ENCODE measurements at regions not wholly inside any gene's neighbourhood (a gene's known extent, or its start where the extent isn't known, plus 50 kb on each side); places are given as distances from the start of the nearest gene placed in this dataset.
"Not testable (repeated sequence)": the region's sequence is repeated elsewhere in the genome, so short reads cannot be mapped to it uniquely, and the experiment has no call there.

DNA sequence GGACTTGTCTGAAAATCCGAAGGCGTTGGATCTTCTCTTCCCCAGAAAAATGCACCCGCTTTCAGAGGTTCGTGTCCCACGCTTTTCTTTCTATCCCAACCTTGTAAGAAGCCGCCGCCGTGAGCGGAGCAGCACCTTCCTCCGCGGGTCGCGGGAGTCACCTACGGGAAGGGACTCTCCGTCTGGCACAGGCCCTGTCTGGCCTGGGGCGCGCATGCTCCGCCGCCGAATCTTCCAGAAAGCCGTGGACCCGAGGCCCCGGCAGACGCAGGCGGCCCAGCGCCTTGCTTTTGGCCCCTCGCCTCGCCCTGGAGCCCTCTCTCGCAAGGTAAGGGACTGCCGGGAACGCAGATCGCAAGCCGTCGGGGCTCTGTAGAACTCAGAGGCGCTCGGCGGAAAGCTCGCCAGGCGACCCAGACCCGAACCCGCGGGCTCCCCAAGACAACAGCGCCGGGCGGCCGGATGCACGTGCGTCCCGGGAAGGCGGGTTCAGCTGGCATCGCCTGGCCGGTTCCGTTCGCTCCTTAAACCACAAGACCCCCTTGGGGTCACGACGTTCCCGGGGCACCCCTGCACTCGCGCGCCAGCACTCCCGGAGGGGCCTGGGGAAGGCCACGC is 4055.2 kb upstream of the TPTE start:
- H3K27me3 ChIP-seq (ENCODE audit: control insufficient read depth in 2 of 2, insufficient read depth in 2 of 2, low read length in 2 of 2); H4K20me1 ChIP-seq (replicated peaks; ENCODE audit: control insufficient read depth, insufficient read depth, low read length); H3K9ac ChIP-seq (ENCODE audit: insufficient read depth in 1 of 2, low read depth in 2 of 2, low read length in 2 of 2); H3K9me3 ChIP-seq (replicated peaks; ENCODE audit: control insufficient read depth, insufficient read depth, low read depth, low read length); H3K4me1 ChIP-seq (replicated peaks in 1 of 2; ENCODE audit: control insufficient read depth in 2 of 2, insufficient read depth in 2 of 2, low read length in 2 of 2); H3K79me2 ChIP-seq (ENCODE audit: control insufficient read depth, insufficient read depth, low read length); intact Hi-C loops (cut with micrococcal nuclease); DNase-seq (ENCODE audit: extremely low read depth in 1 of 4, low spot score in 3 of 4); POLR2A ChIA-PET; H3K36me3 ChIP-seq (ENCODE audit: control insufficient read depth, insufficient read depth, low read length); H3K4me3 ChIP-seq; BruUV-seq (replicated peaks); FAIRE-seq; in situ Hi-C loops (cut with MboI); H3K27ac ChIP-seq (ENCODE audit: extremely low read depth, low read depth, low read length); H2AFZ ChIP-seq (ENCODE audit: low read depth, low read length); H3K9me1 ChIP-seq (ENCODE audit: control insufficient read depth, insufficient read depth, low read length); CTCF ChIA-PET (ENCODE audit: low intra/inter-chr PET ratio); H3K4me2 ChIP-seq (ENCODE audit: insufficient read depth, low read length): not testable (repeated sequence)
- WGBS (ENCODE audit: insufficient coverage, low coverage, missing lambda C conversion rate), result no CpG with 5 or more reads among the region's 62 CpGs
- ATAC-seq, result peak; percentile 55

DNA sequence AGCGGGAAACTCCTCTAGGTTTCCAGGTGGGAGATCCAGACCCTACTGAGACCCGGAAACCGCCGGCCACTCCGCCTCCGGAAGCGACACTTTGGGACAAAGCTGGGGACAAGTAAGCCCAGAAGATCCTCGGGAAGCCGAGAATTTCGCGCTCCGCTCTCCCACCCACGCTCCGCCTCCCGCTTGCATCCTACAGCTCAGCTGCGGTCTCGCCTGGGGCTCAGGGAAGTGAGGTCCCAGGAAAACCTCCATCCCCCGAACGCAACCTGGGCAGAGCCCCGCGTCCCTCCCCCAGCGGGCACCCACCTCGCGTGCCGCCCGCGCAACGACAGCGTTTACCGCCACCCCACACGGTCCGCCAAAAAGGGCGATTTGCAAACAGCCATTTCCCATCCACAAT is 4054.7 kb upstream of the TPTE start:
- CTCF ChIA-PET (ENCODE audit: low intra/inter-chr PET ratio); H3K9ac ChIP-seq (ENCODE audit: insufficient read depth in 1 of 2, low read depth in 2 of 2, low read length in 2 of 2); DNase-seq (ENCODE audit: extremely low read depth in 1 of 4, low spot score in 3 of 4); in situ Hi-C loops (cut with MboI); H2AFZ ChIP-seq (ENCODE audit: low read depth, low read length); H3K27ac ChIP-seq (ENCODE audit: extremely low read depth, low read depth, low read length); H3K9me3 ChIP-seq (replicated peaks; ENCODE audit: control insufficient read depth, insufficient read depth, low read depth, low read length); BruUV-seq (replicated peaks); H4K20me1 ChIP-seq (replicated peaks; ENCODE audit: control insufficient read depth, insufficient read depth, low read length); FAIRE-seq; H3K27me3 ChIP-seq (ENCODE audit: control insufficient read depth in 2 of 2, insufficient read depth in 2 of 2, low read length in 2 of 2); H3K4me1 ChIP-seq (replicated peaks in 1 of 2; ENCODE audit: control insufficient read depth in 2 of 2, insufficient read depth in 2 of 2, low read length in 2 of 2); H3K9me1 ChIP-seq (ENCODE audit: control insufficient read depth, insufficient read depth, low read length); H3K79me2 ChIP-seq (ENCODE audit: control insufficient read depth, insufficient read depth, low read length); H3K4me3 ChIP-seq; H3K4me2 ChIP-seq (ENCODE audit: insufficient read depth, low read length); POLR2A ChIA-PET; H3K36me3 ChIP-seq (ENCODE audit: control insufficient read depth, insufficient read depth, low read length); intact Hi-C loops (cut with micrococcal nuclease): not testable (repeated sequence)
- WGBS (ENCODE audit: insufficient coverage, low coverage, missing lambda C conversion rate), result no CpG with 5 or more reads among the region's 33 CpGs
- ATAC-seq, result peak; percentile 22

DNA sequence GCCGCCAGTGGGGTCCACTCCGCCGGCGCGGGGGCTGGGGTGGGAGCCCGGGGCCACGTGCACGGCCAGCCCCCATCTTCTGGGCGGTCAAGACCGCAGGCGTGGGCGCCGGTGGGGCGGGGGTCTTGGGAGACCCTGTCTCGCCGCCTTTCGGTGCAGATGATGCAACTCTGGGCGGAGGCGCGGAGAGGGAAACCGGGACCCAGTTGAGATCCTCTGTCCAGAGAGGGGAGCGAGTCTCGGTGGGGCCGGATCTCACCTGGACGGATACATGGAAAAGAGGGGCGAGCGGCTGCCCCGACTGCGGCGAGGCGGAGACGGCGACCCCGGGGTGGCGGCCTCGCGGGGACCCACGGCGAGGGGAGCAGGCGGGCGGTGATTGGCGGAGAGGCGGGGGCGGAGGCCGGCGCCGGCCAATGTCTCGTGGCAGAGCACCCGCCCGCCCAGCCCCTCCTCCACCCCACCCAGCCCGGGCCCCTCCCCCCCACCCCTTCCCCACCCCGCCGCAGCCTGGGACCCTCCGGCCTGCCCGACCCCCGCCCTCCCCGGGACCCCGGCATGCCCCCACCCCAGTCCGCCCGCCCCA is 4054.1 kb upstream of the TPTE start:
- in situ Hi-C loops (cut with MboI); FAIRE-seq; BruUV-seq (replicated peaks); H3K4me1 ChIP-seq (replicated peaks in 1 of 2; ENCODE audit: control insufficient read depth in 2 of 2, insufficient read depth in 2 of 2, low read length in 2 of 2); H3K9me1 ChIP-seq (ENCODE audit: control insufficient read depth, insufficient read depth, low read length); H3K79me2 ChIP-seq (ENCODE audit: control insufficient read depth, insufficient read depth, low read length); DNase-seq (ENCODE audit: extremely low read depth in 1 of 4, low spot score in 3 of 4); POLR2A ChIA-PET; H3K9me3 ChIP-seq (replicated peaks; ENCODE audit: control insufficient read depth, insufficient read depth, low read depth, low read length); H2AFZ ChIP-seq (ENCODE audit: low read depth, low read length); H3K27ac ChIP-seq (ENCODE audit: extremely low read depth, low read depth, low read length); CTCF ChIA-PET (ENCODE audit: low intra/inter-chr PET ratio); H3K27me3 ChIP-seq (ENCODE audit: control insufficient read depth in 2 of 2, insufficient read depth in 2 of 2, low read length in 2 of 2); H3K4me2 ChIP-seq (ENCODE audit: insufficient read depth, low read length); H3K36me3 ChIP-seq (ENCODE audit: control insufficient read depth, insufficient read depth, low read length); H3K4me3 ChIP-seq; intact Hi-C loops (cut with micrococcal nuclease); H4K20me1 ChIP-seq (replicated peaks; ENCODE audit: control insufficient read depth, insufficient read depth, low read length); H3K9ac ChIP-seq (ENCODE audit: insufficient read depth in 1 of 2, low read depth in 2 of 2, low read length in 2 of 2): not testable (repeated sequence)
- peak; percentile 75 for ATAC-seq
- WGBS (ENCODE audit: insufficient coverage, low coverage, missing lambda C conversion rate), result no CpG with 5 or more reads among the region's 60 CpGs

DNA sequence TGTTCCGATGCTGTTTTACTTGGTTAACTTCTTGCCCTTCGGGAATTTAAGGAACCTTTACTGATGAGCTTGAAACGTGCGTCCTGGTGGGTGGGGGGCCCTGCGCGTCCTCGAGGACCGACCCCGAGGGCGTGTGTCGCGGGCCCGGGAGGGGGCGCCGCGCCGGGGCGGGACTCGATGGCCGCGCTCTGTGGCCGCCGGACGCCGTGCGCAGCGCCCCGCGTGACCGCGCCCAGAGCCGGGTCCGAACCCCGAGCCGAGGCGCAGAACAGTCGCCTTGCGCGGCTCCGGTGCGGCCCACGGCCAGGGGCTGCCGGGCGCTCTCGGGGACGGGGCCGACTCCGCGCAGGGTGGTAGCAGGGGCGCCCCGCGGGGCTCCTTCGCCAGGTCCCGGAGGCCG is 4053.5 kb upstream of the TPTE start:
- H4K20me1 ChIP-seq (replicated peaks; ENCODE audit: control insufficient read depth, insufficient read depth, low read length); H3K4me3 ChIP-seq; in situ Hi-C loops (cut with MboI); CTCF ChIA-PET (ENCODE audit: low intra/inter-chr PET ratio); H3K4me1 ChIP-seq (replicated peaks in 1 of 2; ENCODE audit: control insufficient read depth in 2 of 2, insufficient read depth in 2 of 2, low read length in 2 of 2); H2AFZ ChIP-seq (ENCODE audit: low read depth, low read length); DNase-seq (ENCODE audit: extremely low read depth in 1 of 4, low spot score in 3 of 4); intact Hi-C loops (cut with micrococcal nuclease); H3K9me3 ChIP-seq (replicated peaks; ENCODE audit: control insufficient read depth, insufficient read depth, low read depth, low read length); H3K27ac ChIP-seq (ENCODE audit: extremely low read depth, low read depth, low read length); H3K9ac ChIP-seq (ENCODE audit: insufficient read depth in 1 of 2, low read depth in 2 of 2, low read length in 2 of 2); H3K9me1 ChIP-seq (ENCODE audit: control insufficient read depth, insufficient read depth, low read length); H3K36me3 ChIP-seq (ENCODE audit: control insufficient read depth, insufficient read depth, low read length); H3K79me2 ChIP-seq (ENCODE audit: control insufficient read depth, insufficient read depth, low read length); BruUV-seq (replicated peaks); POLR2A ChIA-PET; H3K27me3 ChIP-seq (ENCODE audit: control insufficient read depth in 2 of 2, insufficient read depth in 2 of 2, low read length in 2 of 2); FAIRE-seq; H3K4me2 ChIP-seq (ENCODE audit: insufficient read depth, low read length): not testable (repeated sequence)
- WGBS (ENCODE audit: insufficient coverage, low coverage, missing lambda C conversion rate), result no CpG with 5 or more reads among the region's 55 CpGs
- ATAC-seq, result peak; percentile 59

Measured in K562 (cell line).